Amniotic epithelial cell (primary cell): ENCODE measurements at regions not wholly inside any gene's neighbourhood (a gene's known extent, or its start where the extent isn't known, plus 50 kb on each side); places are given as distances from the start of the nearest gene placed in this dataset.

Source experiments
- DNase-seq: peaks from one replicate; pipeline ENCODE4 v3.0.0-alpha.2; 2010; ENCODE audit warnings: low read depth

- DNase-seq: peak; percentile 47
Measured at GRCh38 chr3:43894176-43895049, 203.7 kb downstream of the ABHD5 start.

- DNase-seq: no peak
Measured at GRCh38 chr3:43895573-43895972, 204.8 kb downstream of the ABHD5 start.

- no peak for DNase-seq
Measured at GRCh38 chr3:43902415-43902814, 211.7 kb downstream of the ABHD5 start.

- no peak for DNase-seq
Measured at GRCh38 chr3:43905157-43905556, 214.4 kb downstream of the ABHD5 start.

- DNase-seq: no peak
Measured at GRCh38 chr3:43906849-43907507, 216.2 kb downstream of the ABHD5 start.

GRCh38 chr3:43907508-43907858 is 216.7 kb downstream of the ABHD5 start:
- no peak for DNase-seq

GRCh38 chr3:43908456-43908855 is 217.7 kb downstream of the ABHD5 start:
- DNase-seq: no peak

- DNase-seq: no peak
Measured at GRCh38 chr3:43909149-43909548, 218.4 kb downstream of the ABHD5 start.

GRCh38 chr3:43910750-43911149 is 220.0 kb downstream of the ABHD5 start:
- DNase-seq: no peak

GRCh38 chr3:43913036-43913948 is 222.6 kb downstream of the ABHD5 start:
- DNase-seq: no peak

- DNase-seq: no peak
Measured at GRCh38 chr3:43914269-43914668, 223.5 kb downstream of the ABHD5 start.

GRCh38 chr3:43915546-43915945 is 224.8 kb downstream of the ABHD5 start:
- no peak for DNase-seq

- DNase-seq: no peak
Measured at GRCh38 chr3:43917361-43917760, 226.6 kb downstream of the ABHD5 start.

GRCh38 chr3:43919029-43919428 is 228.3 kb downstream of the ABHD5 start:
- DNase-seq: no peak

- no peak for DNase-seq
Measured at GRCh38 chr3:43921056-43921648, 230.4 kb downstream of the ABHD5 start.

GRCh38 chr3:43922374-43922773 is 231.6 kb downstream of the ABHD5 start:
- DNase-seq: no peak

- DNase-seq: no peak
Measured at GRCh38 chr3:43923104-43923882, 232.6 kb downstream of the ABHD5 start.

- no peak for DNase-seq
Measured at GRCh38 chr3:43926055-43926454, 235.3 kb downstream of the ABHD5 start.

- DNase-seq: no peak
Measured at GRCh38 chr3:43932921-43933320, 242.2 kb downstream of the ABHD5 start.

- DNase-seq: no peak
Measured at GRCh38 chr3:43948013-43948412, 257.3 kb downstream of the ABHD5 start.

- DNase-seq: no peak
Measured at GRCh38 chr3:43949594-43949993, 258.9 kb downstream of the ABHD5 start.
